Epidermal melanocyte (primary cell): ENCODE measurements at regions not wholly inside any gene's neighbourhood (a gene's known extent, or its start where the extent isn't known, plus 50 kb on each side); places are given as distances from the start of the nearest gene placed in this dataset.
A peak's percentile ranks its signal among the peaks of the same experiment; 100 is the strongest.

Experiments used
- DNase-seq: peaks from one replicate; pipeline ENCODE4 v3.0.0; 2011; ENCODE audit warnings: low spot score; ENCODE audit not compliant: insufficient read length

GRCh38 chr13:105410602-105411001 is 1124.9 kb downstream of the EFNB2 start:
- DNase-seq, result no peak

GRCh38 chr13:105406551-105406950 is 1128.9 kb downstream of the EFNB2 start:
- no peak for DNase-seq

GRCh38 chr13:105403086-105403485 is 1132.4 kb downstream of the EFNB2 start:
- no peak for DNase-seq

GRCh38 chr13:105395041-105395440 is 1140.4 kb downstream of the EFNB2 start:
- no peak for DNase-seq

GRCh38 chr13:105389373-105389772 is 1146.1 kb downstream of the EFNB2 start:
- DNase-seq, result no peak

GRCh38 chr13:105377452-105377851 is 1158.0 kb downstream of the EFNB2 start:
- no peak for DNase-seq

GRCh38 chr13:105370011-105370650 is 1165.3 kb downstream of the EFNB2 start:
- no peak for DNase-seq

- DNase-seq, result no peak
Measured at GRCh38 chr13:105368781-105369180, 1166.7 kb downstream of the EFNB2 start.

- DNase-seq, result no peak
Measured at GRCh38 chr13:105365831-105366230, 1169.6 kb downstream of the EFNB2 start.

GRCh38 chr13:105365021-105365550 is 1170.4 kb downstream of the EFNB2 start:
- no peak for DNase-seq

GRCh38 chr13:105364191-105364590 is 1171.3 kb downstream of the EFNB2 start:
- DNase-seq, result no peak

- peak; percentile 26 for DNase-seq
Measured at GRCh38 chr13:105363261-105364190, 1171.9 kb downstream of the EFNB2 start.

- no peak for DNase-seq
Measured at GRCh38 chr13:105353654-105354053, 1181.8 kb downstream of the EFNB2 start.

GRCh38 chr13:105349082-105349723 is 1186.3 kb downstream of the EFNB2 start:
- DNase-seq, result no peak

- DNase-seq, result no peak
Measured at GRCh38 chr13:105346141-105346775, 1189.2 kb downstream of the EFNB2 start.

- no peak for DNase-seq
Measured at GRCh38 chr13:105345730-105346129, 1189.7 kb downstream of the EFNB2 start.

- DNase-seq, result no peak
Measured at GRCh38 chr13:105345131-105345530, 1190.3 kb downstream of the EFNB2 start.

GRCh38 chr13:105343134-105343806 is 1192.2 kb downstream of the EFNB2 start:
- no peak for DNase-seq

- DNase-seq, result no peak
Measured at GRCh38 chr13:105342281-105342820, 1193.1 kb downstream of the EFNB2 start.

- DNase-seq, result no peak
Measured at GRCh38 chr13:105341758-105342157, 1193.7 kb downstream of the EFNB2 start.

GRCh38 chr13:105341256-105341655 is 1194.2 kb downstream of the EFNB2 start:
- no peak for DNase-seq
